ENCODE measurements at regions not wholly inside any gene's neighbourhood (a gene's known extent, or its start where the extent isn't known, plus 50 kb on each side); places are given as distances from the start of the nearest gene placed in this dataset.
"Not testable (repeated sequence)": the region's sequence is repeated elsewhere in the genome, so short reads cannot be mapped to it uniquely, and the experiment has no call there.

DNA sequence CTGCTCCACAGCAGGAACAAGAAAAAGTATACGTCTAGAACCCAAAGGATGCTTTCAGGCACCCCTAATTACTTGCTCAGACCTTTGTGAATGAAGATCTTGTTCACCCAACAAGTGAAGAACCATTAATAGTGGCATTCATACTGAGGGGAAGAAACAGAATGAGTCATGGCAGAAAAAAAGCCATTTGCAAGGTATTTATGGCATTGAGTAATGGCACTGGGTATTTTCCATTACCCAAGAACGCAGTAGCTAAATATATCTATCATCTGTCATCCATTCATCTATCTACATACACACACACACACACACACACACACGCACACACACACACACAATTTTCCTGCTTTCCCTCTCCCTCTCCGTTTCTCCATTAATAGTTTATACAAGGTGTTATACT lies 56.4 kb upstream of the XIRP2 start:
- DNase-seq: no peak

DNA sequence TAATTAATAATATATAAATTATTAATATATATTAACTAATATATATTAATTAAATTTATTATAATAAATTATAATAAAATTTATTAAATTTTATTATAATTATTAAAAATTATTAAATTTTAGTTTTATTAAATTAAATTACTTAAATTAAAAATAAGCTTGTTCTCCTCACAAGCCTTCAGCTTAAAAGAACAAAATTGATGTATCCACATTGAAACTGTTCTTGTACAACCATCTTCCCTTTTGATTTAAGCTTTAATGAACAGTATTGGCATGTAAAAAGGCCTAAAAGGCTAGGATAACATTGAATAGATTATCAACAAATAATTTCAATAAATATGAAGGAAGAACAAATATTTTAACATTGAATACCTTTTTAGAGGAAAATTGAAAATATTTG lies 62.4 kb upstream of the XIRP2 start:
- DNase-seq: no peak

DNA sequence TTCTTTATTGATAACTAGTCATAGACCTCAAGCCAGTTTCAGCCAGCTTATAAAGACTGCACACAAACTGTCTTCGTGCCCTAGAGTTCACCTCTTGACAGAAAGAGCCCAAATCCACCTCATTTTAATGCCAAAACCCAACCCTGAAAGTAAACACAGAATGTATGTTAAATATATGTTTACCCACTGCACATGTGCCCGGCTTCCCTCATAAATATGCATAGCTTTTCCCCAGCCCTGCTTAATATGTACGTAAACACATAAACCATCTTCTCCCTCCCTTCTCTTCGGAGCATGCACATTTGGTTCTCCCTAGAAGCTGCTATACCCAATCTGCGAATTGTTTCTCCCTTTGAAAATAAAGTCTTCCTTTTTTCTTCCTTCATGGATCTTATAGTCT lies 73.9 kb upstream of the XIRP2 start:
- DNase-seq: no peak

DNA sequence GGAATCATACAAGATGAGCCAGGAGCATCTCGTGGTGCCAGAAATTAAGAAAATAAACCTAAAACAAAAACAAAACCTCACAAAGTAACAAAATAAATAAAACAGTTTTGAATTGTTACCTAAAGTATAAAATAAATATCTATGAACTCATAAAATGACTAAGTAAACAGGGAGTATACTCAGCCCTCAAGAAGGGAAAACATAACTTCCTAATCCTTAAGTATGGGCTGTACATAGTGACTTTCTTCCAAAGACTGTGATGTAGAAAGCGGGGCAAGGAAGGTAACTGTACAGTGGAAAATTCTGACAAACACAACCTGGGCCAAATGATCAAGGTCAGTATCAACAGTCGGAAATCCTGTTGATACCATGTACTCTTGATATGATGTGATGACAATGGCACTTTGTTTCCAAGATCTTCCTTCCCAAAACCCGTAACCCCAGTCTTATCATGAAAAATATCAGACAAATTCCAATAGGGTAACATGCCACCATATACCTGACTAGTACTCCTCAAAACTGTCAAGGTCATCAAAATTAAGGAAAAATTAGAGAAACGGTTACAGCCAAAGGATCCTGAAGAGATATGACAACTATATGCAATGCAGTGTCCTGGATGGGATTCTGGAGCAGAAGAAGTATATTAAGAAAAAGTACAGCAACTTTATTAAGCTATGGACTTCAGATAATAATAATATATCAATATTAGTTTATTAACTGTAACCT lies 76.0 kb upstream of the XIRP2 start:
- DNase-seq: no peak

DNA sequence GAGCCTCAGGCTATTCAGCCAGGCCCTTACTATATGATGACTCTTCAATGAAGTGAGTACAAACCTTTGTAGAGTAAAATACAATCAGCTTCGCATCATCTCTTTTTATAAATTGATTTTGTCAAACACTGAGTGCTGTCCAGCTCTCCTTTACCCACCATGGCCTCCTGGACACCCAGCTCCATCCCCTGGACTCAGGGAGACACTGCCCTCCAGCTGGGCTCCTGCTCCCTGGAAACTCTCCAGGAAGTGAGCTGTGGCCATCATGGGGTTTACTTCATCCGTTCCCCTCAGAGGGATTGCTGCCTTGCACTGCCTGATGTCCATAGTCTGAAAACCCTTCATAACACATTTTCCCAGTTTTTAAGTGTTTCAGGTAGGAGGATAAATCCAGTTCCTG lies 82.5 kb upstream of the XIRP2 start:
- DNase-seq: no peak

DNA sequence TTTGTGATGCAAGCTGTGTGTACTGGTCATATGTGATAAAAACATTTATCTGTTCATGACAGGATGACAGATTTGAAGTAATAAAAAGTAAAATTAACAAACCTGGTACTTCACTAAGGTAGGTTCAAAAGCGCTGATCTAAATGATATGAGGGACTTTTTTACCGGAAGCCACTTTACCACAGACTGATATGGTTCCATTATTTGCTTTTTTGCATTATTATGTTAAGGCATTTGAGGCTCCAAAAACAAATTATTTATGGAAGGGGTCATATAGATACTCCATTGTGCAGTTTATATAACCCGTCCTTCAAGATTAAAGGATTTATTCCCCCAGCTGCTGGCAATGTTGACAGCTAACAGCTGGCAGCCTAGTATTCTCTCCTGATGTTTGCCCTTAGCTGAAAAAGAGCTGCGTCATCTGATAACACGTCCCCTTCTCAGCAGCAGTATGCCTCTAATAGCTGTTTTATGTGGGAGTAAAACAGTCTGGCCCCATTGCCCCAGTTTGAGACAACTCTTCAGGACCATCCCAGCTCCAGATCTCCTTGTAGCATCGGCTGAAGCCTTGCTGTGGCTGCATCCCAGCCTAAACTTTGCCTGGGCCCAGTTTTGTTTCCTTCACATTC lies 84.8 kb upstream of the XIRP2 start:
- peak in 1 of 2 donors; percentile 2 for DNase-seq

DNA sequence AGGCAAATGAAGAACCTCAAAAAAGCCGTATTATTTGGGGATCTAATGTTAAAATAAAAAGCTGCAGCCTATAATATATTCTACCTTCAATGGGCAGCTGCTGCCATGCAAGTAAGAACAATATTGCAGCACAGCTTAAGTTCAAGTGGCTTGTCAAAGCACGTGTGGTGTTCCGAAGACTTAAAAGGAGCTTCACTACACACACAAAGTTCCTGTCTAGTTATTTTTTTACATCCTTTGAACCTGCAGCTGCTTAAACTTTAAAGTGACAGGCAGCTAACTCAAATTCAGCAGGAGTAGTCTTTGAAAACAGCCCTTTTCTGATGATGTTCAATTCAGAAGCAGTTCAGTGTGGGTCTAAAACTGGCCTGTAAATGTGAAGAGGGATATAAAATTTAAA lies 85.8 kb upstream of the XIRP2 start:
- peak in 1 of 2 donors; percentile 13 for DNase-seq

DNA sequence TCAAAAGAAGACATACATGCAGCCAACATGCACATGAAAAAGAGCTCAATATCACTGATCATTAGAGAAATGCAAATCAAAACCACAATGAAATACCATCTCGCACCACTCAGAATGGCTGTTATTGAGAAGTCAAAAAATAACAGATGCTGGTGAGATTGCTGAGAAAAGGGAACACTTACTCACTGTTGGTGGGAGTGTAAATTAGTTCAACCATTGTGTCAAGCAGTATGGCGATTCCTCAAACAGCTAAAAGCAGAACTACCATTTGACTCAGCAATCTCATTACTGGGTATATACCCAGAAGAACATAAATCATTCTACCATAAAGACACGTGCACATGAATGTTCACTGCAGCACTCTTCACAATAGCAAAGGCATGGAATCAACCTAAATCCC lies 95.5 kb upstream of the XIRP2 start:
- DNase-seq: no peak

DNA sequence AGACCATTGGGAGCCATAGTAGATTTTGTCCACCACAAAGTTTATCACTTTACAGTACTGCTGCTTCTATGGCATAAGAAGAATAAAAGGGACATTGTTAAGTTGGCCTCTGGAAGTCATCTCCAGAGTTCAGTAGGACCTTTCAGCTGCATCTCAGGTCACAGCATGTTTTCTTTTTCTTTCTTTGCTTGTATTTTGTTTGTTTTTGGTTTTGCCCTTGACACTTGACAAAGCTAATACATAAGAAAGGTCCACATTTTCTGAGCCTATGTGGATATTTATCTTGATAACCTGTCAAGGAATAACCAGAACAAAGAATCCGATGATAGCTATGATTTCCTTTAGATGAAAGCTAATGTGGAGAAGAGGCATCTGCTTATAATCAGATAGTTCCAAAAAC lies 101.6 kb upstream of the XIRP2 start:
- DNase-seq: no peak

DNA sequence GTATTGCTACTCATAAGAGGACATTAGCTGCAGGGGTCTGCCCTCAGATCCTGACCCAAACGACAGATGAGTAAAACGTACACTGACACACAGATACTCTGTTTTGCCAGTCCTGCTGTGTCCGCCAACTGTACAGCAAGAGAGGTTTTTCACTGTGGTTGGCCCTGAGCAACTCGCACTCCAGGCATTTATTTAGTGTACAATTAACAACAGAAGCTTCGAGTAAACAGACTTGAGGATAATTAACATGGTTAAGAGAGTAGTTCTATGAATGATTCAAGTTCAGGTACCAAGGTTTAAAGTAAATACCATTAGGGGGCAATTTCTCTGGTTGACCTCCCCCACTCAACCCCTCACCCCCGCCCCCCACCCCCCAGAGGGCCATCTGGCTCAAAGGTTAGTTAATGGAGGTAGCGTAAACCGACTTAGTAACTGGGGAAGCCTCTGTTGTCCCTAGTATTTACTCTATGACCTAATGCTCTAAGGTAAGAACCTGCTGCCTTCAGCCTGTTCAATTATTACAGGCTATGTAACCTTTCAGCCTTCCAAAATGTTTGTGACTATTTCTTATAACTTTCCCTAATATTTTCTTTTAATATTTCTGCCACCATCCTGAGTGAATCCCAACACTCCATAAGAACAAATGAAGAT lies 103.9 kb upstream of the XIRP2 start:
- DNase-seq: no peak

DNA sequence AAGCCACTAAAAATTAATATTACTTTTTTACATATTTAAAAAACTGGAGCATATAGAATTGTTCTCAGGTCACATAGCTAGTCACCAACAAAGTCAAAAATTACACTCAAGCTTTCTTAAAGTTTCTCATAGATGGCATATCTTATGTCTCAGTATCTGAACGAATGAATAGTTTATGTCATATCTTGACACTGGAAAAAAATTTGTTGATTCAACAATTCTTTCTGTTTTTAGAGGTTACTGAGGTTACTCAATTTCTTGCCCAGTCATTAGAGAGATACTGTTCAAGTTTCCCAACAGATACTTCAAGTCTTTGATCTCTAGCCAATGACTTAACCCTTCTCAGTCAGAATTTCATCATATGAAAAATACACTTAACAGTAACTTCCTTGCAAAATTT lies 113.1 kb upstream of the XIRP2 start:
- no peak for DNase-seq

DNA sequence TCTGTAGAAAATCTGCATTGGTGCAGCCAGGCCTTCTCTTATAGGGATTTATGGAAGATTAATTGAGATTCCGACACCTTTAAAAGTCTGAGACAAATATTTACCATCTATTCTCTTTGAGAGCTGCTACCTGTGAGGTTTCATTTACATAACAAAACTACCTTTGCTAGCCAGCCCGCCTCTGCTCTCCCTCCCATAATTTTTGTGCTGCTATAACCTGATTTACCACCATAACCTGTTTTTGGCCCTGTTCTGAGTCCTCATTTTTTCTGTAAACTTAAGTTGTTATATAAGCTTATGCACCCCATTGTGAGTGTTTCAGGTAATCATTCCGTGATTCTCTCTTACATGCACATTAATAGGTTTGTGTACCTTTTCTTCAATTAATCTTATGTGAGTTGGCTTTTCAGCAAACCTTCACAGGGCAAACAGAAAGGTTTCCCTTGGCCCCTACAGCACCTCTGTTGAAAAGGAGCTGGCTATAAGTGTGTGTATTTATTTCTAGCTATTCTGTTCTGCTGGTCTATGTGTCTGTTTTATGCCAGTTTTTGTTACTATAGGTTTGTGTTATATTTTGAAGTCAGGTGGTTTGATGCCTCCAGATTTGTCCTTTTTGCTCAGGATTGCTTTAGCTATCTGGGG lies 114.9 kb upstream of the XIRP2 start:
- DNase-seq: no peak

DNA sequence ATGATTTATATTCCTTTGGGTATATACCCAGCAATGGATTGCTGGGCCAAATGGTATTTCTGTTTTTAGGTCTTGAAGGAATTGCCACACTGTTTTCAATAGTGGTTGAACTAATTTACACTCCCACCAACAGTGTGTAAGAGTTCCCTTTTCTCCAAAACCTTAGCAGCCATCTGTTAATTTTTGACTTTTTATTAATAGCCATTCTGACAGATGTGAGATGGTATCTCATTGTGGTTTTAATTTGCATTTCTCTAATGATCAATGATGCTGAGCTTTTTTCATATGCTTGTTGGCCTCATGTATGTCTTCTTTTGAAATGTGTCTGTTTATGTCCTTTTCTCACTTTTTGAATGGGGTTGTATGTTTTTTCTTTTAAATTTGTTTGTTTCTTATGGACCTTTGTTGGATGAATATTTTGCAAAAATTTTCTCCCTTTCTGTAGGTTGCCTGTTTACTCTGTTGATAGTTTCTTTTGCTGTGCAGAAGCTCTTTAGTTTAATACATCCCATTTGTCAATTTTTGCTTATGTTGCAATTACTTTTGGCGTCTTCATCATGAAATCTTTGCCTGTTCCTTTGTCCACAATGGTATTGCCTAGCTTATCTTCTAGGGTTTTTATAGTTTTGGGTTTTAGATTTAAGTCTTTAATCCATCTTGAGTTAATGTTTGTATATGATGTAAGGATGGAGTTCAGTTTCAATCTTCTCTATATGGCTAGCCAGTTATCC lies 119.7 kb upstream of the XIRP2 start:
- DNase-seq: no peak

DNA sequence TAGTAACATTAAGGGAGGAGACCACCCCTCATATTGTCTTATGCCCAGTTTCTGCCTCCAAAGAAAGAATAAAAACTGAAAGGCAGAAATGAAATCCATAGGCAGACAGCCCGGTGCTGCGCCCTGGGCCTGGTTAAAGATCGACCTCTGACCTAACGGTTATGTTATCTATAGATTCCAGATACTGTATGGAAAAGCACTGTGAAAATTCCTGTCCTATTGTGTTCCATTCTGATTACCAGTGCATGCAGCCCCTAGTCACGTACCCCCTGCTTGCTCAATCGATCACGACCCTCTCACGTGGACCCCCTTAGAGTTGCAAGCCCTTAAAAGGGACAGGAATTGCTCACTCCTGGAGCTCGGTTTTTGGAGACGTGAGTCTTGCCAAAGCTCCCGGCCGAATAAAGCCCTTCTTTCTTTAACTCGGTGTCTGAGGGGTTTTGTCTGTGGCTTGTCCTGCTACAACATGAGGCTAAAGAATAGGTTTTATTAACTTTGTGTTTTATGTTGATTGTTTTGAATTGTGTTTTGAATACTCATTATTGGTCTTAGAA lies 121.4 kb upstream of the XIRP2 start:
- not testable (repeated sequence) for DNase-seq

DNA sequence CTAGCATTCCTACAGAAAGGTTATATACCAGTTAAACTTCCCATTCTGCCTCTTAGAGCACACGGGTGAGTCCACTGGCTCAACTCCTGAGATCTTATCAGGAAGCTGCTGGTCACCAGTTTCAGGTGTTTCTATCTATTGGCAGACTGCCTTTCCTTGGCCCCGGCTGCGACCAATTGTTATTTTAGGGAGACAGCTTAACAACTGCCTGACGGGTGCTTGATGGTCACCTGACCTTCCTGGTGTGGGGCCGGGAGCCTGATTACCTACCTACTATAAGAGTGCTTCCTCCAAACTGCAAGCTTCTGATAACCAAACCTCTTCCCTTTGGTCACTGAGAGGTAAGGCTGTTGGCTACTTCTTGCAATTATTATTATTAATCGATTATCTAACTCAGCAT lies 122.1 kb upstream of the XIRP2 start:
- no peak for DNase-seq

DNA sequence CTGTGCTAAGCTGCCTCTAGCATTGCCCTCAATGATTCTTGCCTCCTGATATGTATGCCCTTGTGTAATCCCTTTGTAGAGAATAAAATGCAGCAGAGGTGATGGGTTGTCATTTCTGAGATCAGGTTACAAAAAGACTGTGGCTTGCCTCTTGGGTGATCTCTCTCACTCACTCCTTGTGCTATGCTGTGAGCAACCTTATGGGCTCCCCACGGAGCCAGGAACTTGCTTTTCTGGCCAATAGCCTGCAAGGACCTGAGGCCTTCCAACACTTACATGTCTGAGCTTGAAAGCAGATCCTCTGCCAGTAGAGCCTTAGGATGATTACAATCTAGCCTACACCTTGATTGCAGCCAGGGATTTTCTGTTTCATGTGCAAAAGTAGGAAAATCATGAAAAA lies 123.1 kb upstream of the XIRP2 start:
- no peak for DNase-seq

DNA sequence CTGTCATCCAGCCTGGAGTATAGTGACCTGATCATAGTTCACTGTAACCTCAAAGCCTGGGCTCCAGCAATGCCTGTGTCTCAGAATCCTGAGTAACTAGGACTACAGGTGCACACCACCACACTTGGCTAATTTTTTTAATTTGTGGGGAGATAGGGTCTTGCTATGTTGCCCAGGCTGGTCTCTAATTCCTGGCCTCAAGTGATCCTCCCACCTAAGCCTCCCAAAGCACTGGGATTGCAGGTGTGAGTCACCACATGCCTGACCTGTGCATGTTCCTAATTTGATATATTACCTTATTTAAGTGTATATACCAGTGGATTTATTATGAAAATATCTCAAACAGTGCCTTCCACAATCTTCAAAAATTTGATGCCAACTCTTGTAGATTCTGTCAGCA lies 123.6 kb upstream of the XIRP2 start:
- DNase-seq: no peak

DNA sequence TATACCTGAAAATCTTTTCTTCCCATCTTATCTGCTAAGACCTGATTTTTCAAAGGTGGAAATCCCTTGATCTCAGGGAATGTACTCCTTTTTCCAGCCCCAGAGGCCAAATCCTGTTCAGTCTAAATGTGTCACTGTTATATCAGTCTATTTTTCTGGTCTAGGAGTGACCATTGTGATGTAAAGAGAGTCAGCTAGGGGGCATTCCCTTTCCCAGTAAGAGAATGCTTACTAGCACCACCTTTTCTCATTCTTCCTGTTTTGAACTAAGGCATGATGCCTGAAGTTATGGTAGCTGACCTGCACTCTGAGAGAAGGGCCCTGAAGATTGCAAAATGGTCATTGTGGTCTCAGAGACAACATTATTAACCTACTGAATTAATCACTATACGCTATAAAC lies 124.1 kb upstream of the XIRP2 start:
- DNase-seq: no peak

DNA sequence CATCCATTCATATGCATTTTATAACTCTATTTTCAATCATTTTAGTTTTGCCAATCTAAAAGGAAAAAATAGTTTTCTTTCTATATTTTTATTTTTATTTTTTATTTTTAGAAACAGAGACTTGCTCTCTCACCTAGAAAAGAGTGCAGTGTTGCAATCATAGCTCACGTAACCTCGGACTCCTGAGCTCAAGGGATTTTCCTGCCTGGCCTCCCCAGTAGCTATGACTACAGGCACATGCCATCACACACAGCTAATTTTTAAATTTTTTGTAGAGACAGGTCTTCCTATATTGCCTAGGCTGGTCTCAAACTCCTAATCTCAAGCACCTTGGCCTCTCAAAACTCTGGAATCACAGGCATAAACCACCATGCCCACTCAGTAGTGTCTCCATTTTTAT lies 125.5 kb upstream of the XIRP2 start:
- DNase-seq: no peak

DNA sequence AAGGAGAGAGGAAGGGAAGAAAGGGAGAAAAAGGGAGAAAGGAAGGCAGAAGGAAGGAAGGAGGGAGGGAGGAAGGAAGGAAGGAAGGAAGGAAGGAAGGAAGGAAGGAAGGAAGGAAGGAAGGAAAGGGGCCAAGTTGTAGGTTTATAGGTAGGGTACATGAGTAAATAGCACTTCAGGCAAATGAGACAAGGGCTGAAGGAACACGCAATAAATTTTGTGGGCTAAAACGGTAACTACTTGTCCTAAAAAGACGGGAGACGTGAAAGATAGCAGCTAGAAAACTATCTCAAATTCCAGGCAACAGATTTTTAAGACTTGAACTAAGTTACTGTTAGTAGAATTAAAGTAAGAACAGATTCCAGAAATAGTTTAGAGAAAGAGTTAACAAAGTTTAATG lies 129.3 kb upstream of the XIRP2 start:
- DNase-seq: no peak

DNA sequence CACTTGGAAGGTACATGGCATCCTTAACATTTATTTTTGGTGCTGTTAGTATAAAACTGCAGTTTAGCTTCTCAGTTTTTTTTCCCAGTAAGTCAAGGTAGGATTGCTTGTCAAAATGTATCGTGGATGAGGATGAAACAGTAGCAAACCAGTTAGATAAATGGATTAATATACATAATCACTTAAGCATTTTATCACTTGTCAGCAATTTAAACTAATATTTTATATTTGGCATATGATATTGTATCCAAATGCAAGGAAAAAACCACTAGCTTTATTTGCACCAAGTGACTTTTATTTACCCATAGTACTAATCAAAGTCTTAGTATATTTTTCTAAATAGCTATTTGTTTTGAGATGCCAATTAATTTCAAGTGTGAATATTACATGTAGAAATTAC lies 137.7 kb upstream of the XIRP2 start:
- no peak for DNase-seq

DNA sequence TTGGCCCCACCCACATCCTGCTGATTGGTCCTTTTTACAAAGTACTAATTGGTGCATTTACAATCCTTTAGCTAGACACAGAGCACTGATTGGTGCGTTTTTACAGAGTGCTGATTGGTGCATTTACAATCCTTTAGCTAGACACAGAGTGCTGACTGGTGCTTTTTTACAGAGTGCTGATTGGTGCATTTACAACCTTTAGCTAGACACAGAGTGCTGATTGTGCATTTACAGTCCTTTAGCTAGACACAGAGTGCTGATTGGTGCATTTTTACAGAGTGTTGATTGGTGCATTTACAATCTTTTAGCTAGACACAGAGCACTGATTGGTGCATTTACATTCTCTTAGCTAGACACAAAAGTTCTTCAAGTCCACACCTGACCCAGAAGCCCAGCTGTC lies 144.2 kb upstream of the XIRP2 start:
- not testable (repeated sequence) for DNase-seq

DNA sequence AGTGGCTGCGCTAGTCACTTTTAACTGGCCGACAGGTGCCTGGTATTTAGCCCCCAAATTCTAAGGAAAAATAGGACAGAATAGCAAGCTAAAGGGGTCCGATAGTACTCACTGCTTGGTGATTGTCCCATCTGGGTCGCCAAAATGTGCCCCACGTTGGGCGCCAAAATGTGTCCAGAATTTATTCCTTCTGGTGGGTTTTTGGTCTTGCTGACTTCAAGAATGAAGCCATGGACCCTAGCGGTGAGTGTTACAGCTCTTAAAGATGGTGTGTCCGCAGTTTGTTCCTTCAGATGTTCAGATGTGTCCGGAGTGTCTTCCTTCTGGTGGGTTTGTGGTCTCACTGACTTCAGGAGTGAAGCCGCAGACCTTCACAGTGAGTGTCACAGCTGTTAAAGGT lies 144.8 kb upstream of the XIRP2 start:
- DNase-seq: peak in 1 of 2 donors; percentile 2

Data from CD4-positive, alpha-beta T cell treated with Interleukin-1 beta for 1 hour (primary cell).